Kidney epithelial cell (primary cell): ENCODE measurements at regions not wholly inside any gene's neighbourhood (a gene's known extent, or its start where the extent isn't known, plus 50 kb on each side); places are given as distances from the start of the nearest gene placed in this dataset.

Experiments
- DNase-seq: peaks from one replicate; pipeline ENCODE4 v3.0.0-alpha.2; 2010; ENCODE audit warnings: low read depth
- H3K27me3 ChIP-seq: 2 replicates; pipeline ENCODE4 v1.6.0; 2011; ENCODE audit warnings: low read length; ENCODE audit not compliant: control insufficient read depth, insufficient read depth
- H3K36me3 ChIP-seq: 2 replicates; pipeline ENCODE4 v1.5.1; 2011; ENCODE audit warnings: low read length; ENCODE audit not compliant: control insufficient read depth, insufficient read depth
- H3K4me3 ChIP-seq: 2 replicates; pipeline ENCODE4 v1.5.1; 2011; ENCODE audit warnings: low read depth, mild to moderate bottlenecking, control low read depth, low read length
- TF ChIP-seq, protein P1 (sequence below): IDR thresholded peaks from 2 replicates; pipeline ENCODE4 v1.5.1; 2011; ENCODE audit warnings: mild to moderate bottlenecking, moderate library complexity, low read length, control low read depth, inconsistent platforms; ENCODE audit not compliant: insufficient read depth, poor library complexity, severe bottlenecking

DNA sequence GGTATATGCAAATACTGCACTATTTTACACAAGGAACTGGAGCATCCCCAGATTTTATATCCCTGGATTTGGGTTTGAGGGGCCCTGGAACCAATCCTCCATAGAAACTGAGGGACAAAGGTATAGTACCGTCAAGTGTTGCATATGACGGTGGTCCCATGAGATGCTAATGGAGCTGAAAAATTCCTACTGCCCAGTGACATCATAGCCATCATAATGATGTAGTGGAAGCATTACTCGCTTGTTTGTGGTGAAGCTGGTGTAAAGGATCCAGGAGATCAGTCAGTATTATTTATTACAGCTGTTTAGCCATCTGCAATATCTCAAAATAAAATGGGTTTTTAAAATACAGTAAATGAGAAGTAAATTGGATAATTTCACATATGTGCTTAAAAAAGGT lies 496.6 kb upstream of the HS6ST1 start:
- TF ChIP-seq, protein P1, sequence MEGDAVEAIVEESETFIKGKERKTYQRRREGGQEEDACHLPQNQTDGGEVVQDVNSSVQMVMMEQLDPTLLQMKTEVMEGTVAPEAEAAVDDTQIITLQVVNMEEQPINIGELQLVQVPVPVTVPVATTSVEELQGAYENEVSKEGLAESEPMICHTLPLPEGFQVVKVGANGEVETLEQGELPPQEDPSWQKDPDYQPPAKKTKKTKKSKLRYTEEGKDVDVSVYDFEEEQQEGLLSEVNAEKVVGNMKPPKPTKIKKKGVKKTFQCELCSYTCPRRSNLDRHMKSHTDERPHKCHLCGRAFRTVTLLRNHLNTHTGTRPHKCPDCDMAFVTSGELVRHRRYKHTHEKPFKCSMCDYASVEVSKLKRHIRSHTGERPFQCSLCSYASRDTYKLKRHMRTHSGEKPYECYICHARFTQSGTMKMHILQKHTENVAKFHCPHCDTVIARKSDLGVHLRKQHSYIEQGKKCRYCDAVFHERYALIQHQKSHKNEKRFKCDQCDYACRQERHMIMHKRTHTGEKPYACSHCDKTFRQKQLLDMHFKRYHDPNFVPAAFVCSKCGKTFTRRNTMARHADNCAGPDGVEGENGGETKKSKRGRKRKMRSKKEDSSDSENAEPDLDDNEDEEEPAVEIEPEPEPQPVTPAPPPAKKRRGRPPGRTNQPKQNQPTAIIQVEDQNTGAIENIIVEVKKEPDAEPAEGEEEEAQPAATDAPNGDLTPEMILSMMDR = no peak
- no peaks in the 10 kb centered on the region for H3K27me3 ChIP-seq
- no peaks in the 10 kb centered on the region for H3K36me3 ChIP-seq
- no peak overlapping the region for H3K4me3 ChIP-seq
- no peak for DNase-seq

DNA sequence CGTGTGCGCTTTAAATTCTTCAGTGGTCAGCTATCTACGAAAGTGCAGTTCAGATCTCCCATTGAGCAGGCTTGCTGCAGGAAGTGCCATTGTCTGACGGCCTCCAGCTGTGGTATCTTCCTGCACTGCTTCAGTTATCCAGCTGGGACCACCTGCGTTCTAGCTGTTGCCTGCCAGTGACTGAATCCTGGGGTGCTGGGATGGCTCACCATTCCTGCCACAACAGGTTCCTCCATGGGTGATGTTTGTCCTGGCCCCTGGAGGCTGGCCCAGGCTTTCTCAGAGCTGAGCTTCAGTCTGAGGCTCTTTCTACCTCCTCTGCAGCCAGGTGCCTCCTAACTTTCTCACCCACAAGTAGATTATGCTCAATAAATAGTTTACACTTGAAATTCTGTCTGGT lies 498.5 kb upstream of the HS6ST1 start:
- no peak for DNase-seq
- TF ChIP-seq, protein P1 = no peak
- H3K36me3 ChIP-seq = no peaks in the 10 kb centered on the region
- no peaks in the 10 kb centered on the region for H3K27me3 ChIP-seq
- H3K4me3 ChIP-seq = no peak overlapping the region

DNA sequence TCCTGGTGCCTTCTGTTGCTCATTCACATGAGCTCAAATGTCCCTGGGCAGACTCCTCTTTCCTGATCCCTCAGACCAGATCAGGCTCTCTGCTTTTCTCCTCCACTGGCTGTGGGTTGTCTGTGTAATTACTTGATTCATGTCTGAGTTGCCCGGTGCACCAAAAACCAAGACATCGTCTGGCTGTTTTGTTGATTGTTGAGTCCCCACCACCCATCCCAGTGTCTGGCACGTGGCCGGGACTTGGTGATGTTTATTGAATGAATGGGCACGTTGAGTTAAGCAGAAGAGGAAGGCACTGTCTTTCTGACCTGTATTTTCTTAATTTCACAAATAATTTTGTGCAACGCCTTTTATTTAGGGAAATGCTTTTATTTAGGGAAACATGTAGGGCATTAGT lies 499.1 kb upstream of the HS6ST1 start:
- Histone ChIP-seq H3K27me3 (no peaks in the 10 kb centered on the region), H3K36me3 (no peaks in the 10 kb centered on the region), H3K4me3 (no peak overlapping the region)
- no peak for DNase-seq
- TF ChIP-seq, protein P1 = no peak

DNA sequence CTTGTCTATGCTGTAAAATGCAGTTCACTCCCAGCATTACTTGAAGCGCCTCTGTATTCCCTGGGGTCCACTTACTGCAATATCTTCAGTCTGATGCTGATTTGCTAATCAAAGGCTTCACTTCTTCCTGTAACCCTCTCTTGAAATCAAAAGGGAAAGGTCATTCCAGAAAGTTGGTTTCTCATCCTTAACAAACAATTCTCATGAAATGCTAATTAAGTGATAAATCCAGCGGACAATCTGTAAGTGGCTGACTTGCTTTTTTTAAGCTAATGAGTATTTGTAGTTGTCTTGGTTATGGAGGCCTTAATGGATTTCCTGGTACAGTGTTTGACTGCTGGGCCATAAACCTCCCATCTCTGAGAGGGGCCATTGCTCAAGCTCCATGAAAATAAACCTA lies 499.6 kb upstream of the HS6ST1 start:
- H3K27me3 ChIP-seq = no peaks in the 10 kb centered on the region
- H3K4me3 ChIP-seq = no peak overlapping the region
- H3K36me3 ChIP-seq = no peaks in the 10 kb centered on the region
- TF ChIP-seq, protein P1 = no peak
- no peak for DNase-seq

DNA sequence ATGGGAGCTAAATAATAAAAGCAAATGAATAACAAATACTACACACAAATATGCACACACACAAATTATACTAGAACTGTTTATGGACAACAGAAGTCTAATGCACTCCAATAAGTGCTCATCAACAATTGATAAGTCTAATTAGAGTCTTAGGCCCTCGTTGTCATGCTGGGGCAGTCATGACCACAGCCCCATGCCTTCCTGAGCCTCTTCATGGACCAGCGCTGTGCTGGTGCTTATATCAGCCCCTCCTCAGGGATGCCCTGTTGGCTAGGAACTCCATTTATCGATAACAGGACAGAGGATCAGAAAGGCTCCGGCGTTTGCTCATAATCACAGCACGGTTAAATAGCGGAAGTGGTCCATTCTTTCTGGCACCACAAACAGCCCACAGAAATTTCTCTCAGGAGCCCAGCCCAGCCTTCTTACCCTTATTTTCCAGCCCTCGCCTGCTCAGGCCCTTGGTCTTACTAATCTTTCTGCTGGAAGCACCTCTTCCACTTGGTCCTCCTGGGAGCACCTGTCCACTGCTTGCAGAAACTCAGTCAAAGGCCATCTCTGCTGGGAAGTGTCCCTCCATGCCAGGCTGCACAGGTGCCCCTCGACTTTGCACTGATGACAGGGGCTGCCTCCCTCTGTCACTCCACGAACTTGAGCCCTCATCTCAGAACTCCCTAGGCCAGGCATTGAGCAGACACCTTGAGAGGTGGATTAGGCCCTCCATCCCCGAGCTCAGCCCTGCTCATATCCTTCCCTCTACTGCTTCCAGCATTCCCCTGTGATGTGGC lies 500.2 kb upstream of the HS6ST1 start:
- Histone ChIP-seq H3K36me3 (no peaks in the 10 kb centered on the region), H3K4me3 (no peak overlapping the region), H3K27me3 (no peaks in the 10 kb centered on the region)
- DNase-seq = no peak
- TF ChIP-seq, protein P1 = no peak

DNA sequence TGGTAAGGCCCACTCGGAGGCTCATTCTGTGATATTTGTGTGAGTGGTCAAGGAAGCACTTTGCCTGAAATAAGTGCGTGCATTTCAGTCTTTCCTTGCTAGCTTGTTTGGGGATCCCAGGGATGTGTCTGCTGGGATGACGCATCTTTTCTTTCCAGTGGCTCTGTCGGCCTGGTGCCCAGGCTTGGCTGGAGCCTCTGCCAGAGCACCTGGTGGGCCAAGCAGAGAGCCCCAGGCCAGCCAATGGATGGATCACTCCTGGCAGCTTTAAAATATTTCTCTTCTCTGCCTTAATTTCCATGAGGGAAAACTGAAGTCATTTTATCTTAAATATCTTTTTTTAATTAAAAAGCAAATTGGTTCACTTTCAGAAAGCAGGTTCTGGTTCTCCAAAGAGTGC lies 501.8 kb upstream of the HS6ST1 start:
- Histone ChIP-seq H3K4me3 (no peak overlapping the region), H3K36me3 (no peaks in the 10 kb centered on the region), H3K27me3 (no peaks in the 10 kb centered on the region)
- no peak for DNase-seq
- TF ChIP-seq, protein P1 = no peak
